Mesenchymal stem cell (in vitro differentiated cells and primary cell): ENCODE measurements at regions not wholly inside any gene's neighbourhood (a gene's known extent, or its start where the extent isn't known, plus 50 kb on each side); places are given as distances from the start of the nearest gene placed in this dataset.
A peak's percentile ranks its signal among the peaks of the same experiment; 100 is the strongest.

Experiments used
- DNase-seq: peaks from one replicate; pipeline ENCODE4 v3.0.0-alpha.2; 2013
- H2AFZ ChIP-seq: one replicate; pipeline ENCODE4 v1.6.1; 2013; ENCODE audit warnings: low read depth, mild to moderate bottlenecking, control low read depth, inconsistent platforms, low read length, moderate library complexity
- H2AK5ac ChIP-seq: 2 replicates; pipeline ENCODE4 v1.6.1; 2013; ENCODE audit warnings: low read length, moderate library complexity, mild to moderate bottlenecking, inconsistent platforms; ENCODE audit not compliant: severe bottlenecking
- H2BK120ac ChIP-seq: one replicate; pipeline ENCODE4 v1.6.1; 2013; ENCODE audit warnings: low read depth, mild to moderate bottlenecking, inconsistent platforms, low read length, moderate library complexity
- H2BK12ac ChIP-seq, 2 experiments: one replicate each; pipeline ENCODE4 v1.6.1; 2013; ENCODE audit warnings: inconsistent platforms in 2 of 2, low read length in 2 of 2, mild to moderate bottlenecking in 2 of 2, moderate library complexity in 2 of 2, control low read depth in 1 of 2
- H2BK15ac ChIP-seq: one replicate; pipeline ENCODE4 v1.6.1; 2013; ENCODE audit warnings: mild to moderate bottlenecking, low read depth, inconsistent platforms; ENCODE audit not compliant: poor library complexity, severe bottlenecking
- H2BK5ac ChIP-seq: 2 replicates; pipeline ENCODE4 v1.6.1; 2013; ENCODE audit warnings: low read depth, mild to moderate bottlenecking, low read length, control low read depth, inconsistent platforms; ENCODE audit not compliant: poor library complexity, severe bottlenecking
- H3K14ac ChIP-seq, 2 experiments: one replicate each; pipeline ENCODE4 v1.6.1; 2013; ENCODE audit warnings: inconsistent platforms in 2 of 2, low read length in 2 of 2, control low read depth in 1 of 2, mild to moderate bottlenecking in 1 of 2, moderate library complexity in 1 of 2
- H3K18ac ChIP-seq, 2 experiments: one replicate each; pipeline ENCODE4 v1.6.1; 2013; ENCODE audit warnings: inconsistent platforms in 2 of 2, low read length in 2 of 2, control low read depth in 1 of 2, low read depth in 1 of 2, mild to moderate bottlenecking in 1 of 2
- H3K23ac ChIP-seq, 2 experiments: one replicate each; pipeline ENCODE4 v1.6.1; 2013; ENCODE audit warnings: inconsistent platforms in 2 of 2, low read length in 2 of 2, mild to moderate bottlenecking in 2 of 2, moderate library complexity in 2 of 2, control low read depth in 1 of 2
- H3K27ac ChIP-seq: 2 replicates; pipeline ENCODE4 v1.5.1; 2013; ENCODE audit warnings: mild to moderate bottlenecking, moderate library complexity, low read length, control low read depth, inconsistent platforms; ENCODE audit not compliant: poor library complexity, severe bottlenecking
- H3K27me3 ChIP-seq, 2 experiments: 2 replicates each; pipeline versions ENCODE4 v1.6.1 to v1.7.0; 2013; ENCODE audit warnings: low read length in 2 of 2, mild to moderate bottlenecking in 2 of 2, moderate library complexity in 2 of 2, control low read depth in 1 of 2, inconsistent platforms in 1 of 2; ENCODE audit not compliant: control insufficient read depth in 1 of 2, insufficient read depth in 1 of 2
- H3K36me3 ChIP-seq, 2 experiments: 2 replicates each; pipeline versions ENCODE4 v1.6.1 to v1.7.0; 2013; ENCODE audit warnings: low read length in 2 of 2, control low read depth in 1 of 2, inconsistent platforms in 1 of 2, low read depth in 1 of 2, mild to moderate bottlenecking in 1 of 2; ENCODE audit not compliant: insufficient read depth in 2 of 2, control insufficient read depth in 1 of 2
- H3K4ac ChIP-seq, 2 experiments: one replicate each; pipeline ENCODE4 v1.6.1; 2013; ENCODE audit warnings: inconsistent platforms in 2 of 2, low read length in 2 of 2, mild to moderate bottlenecking in 2 of 2, moderate library complexity in 2 of 2, control low read depth in 1 of 2, low read depth in 1 of 2
- H3K4me1 ChIP-seq: 2 replicates; pipeline ENCODE4 v1.6.1; 2013; ENCODE audit warnings: low read depth, low read length, control low read depth; ENCODE audit not compliant: control insufficient read depth, insufficient read depth
- H3K4me2 ChIP-seq: 2 replicates; pipeline ENCODE4 v1.6.1; 2013; ENCODE audit warnings: low read length, mild to moderate bottlenecking, inconsistent platforms; ENCODE audit not compliant: poor library complexity, severe bottlenecking
- H3K4me3 ChIP-seq, 2 experiments: 2 replicates each; pipeline versions ENCODE4 v1.5.1 to v1.7.0; 2013; ENCODE audit warnings: low read length in 2 of 2, mild to moderate bottlenecking in 2 of 2, control low read depth in 1 of 2, low read depth in 1 of 2; ENCODE audit not compliant: insufficient read depth in 1 of 2
- H3K79me1 ChIP-seq: replicated peaks from 2 replicates; pipeline ENCODE4 v1.6.1; 2013; ENCODE audit warnings: mild to moderate bottlenecking, control low read depth, low read length, inconsistent platforms; ENCODE audit not compliant: poor library complexity, severe bottlenecking
- H3K9ac ChIP-seq: 2 replicates; pipeline ENCODE4 v1.7.0; 2013; ENCODE audit warnings: mild to moderate bottlenecking, low read length, moderate library complexity
- H3K9me3 ChIP-seq: 2 replicates; pipeline ENCODE4 v1.7.0; 2013; ENCODE audit warnings: mild to moderate bottlenecking, low read length; ENCODE audit not compliant: control insufficient read depth
- H4K8ac ChIP-seq: one replicate; pipeline ENCODE4 v1.6.1; 2013; ENCODE audit warnings: inconsistent platforms, mild to moderate bottlenecking, low read length, moderate library complexity
- H4K91ac ChIP-seq: one replicate; pipeline ENCODE4 v1.6.1; 2013; ENCODE audit warnings: mild to moderate bottlenecking, low read length, inconsistent platforms
- WGBS: methylation state at CpG from one replicate; pipeline ENCODE4 v1.1.7; 2013; ENCODE audit warnings: mixed read lengths; 5-methylcytosine and 5-hydroxymethylcytosine counted together

- H3K4ac ChIP-seq, result no peak overlapping the region
- no peaks in the 10 kb centered on the region for H3K79me1 ChIP-seq
- H3K27ac ChIP-seq, result no peak overlapping the region
- H3K4me3 ChIP-seq, result peak overlapping the region in 1 of 2 experiments; percentile 77
- no peak overlapping the region for H2BK15ac ChIP-seq
- WGBS, result 50% methylated on average over 3 of the region's 3 CpGs
- H3K9ac ChIP-seq, result peak overlapping the region; percentile 83
- no peaks in the 10 kb centered on the region for H3K27me3 ChIP-seq
- no peak overlapping the region for H3K14ac ChIP-seq
- no peak for DNase-seq
- no peak overlapping the region for H2AK5ac ChIP-seq
- no peak overlapping the region for H2AFZ ChIP-seq
- H3K4me1 ChIP-seq, result no peaks in the 10 kb centered on the region
- H3K23ac ChIP-seq, result no peak overlapping the region
- H4K8ac ChIP-seq, result no peak overlapping the region
- H3K36me3 ChIP-seq, result no peaks in the 10 kb centered on the region
- no peak overlapping the region for H3K4me2 ChIP-seq
- H2BK120ac ChIP-seq, result no peak overlapping the region
- H2BK12ac ChIP-seq, result no peak overlapping the region
- H4K91ac ChIP-seq, result no peak overlapping the region
- no peak overlapping the region for H3K18ac ChIP-seq
- no peak overlapping the region for H2BK5ac ChIP-seq
- peaks cover 6% of the 10 kb centered on the region for H3K9me3 ChIP-seq
Observed at GRCh38 chr22:33221568-33221967, 163.4 kb upstream of the SYN3 start.

GRCh38 chr22:33220476-33221080 is 162.4 kb upstream of the SYN3 start:
- Histone ChIP-seq H3K79me1 (no peaks in the 10 kb centered on the region), H2BK5ac (no peak overlapping the region), H3K4me2 (no peak overlapping the region), H4K8ac (no peak overlapping the region), H3K4ac (no peak overlapping the region), H3K18ac (no peak overlapping the region), H3K9me3 (no peaks in the 10 kb centered on the region), H3K14ac (no peak overlapping the region), H3K36me3 (no peaks in the 10 kb centered on the region), H2BK15ac (no peak overlapping the region), H2AFZ (no peak overlapping the region), H3K27ac (no peak overlapping the region), H3K9ac (peak overlapping the region; percentile 83), H3K4me3 (peak overlapping the region in 1 of 2 experiments; percentile 77), H4K91ac (peak overlapping the region; percentile 27), H2AK5ac (no peak overlapping the region), H2BK120ac (no peak overlapping the region), H3K23ac (no peak overlapping the region), H3K4me1 (no peaks in the 10 kb centered on the region), H3K27me3 (no peaks in the 10 kb centered on the region), H2BK12ac (no peak overlapping the region)
- DNase-seq, result no peak
- WGBS, result 62% methylated on average over 4 of the region's 5 CpGs

GRCh38 chr22:33219648-33220384 is 161.6 kb upstream of the SYN3 start:
- DNase-seq, result no peak
- no peak overlapping the region for H4K91ac ChIP-seq
- H3K14ac ChIP-seq, result no peak overlapping the region
- no peak overlapping the region for H2AFZ ChIP-seq
- no peak overlapping the region for H3K4me2 ChIP-seq
- H3K4me3 ChIP-seq, result peak overlapping the region in 1 of 2 experiments; percentile 77
- no peaks in the 10 kb centered on the region for H3K27me3 ChIP-seq
- H2BK12ac ChIP-seq, result no peak overlapping the region
- no peaks in the 10 kb centered on the region for H3K36me3 ChIP-seq
- no peak overlapping the region for H2BK120ac ChIP-seq
- H2BK15ac ChIP-seq, result no peak overlapping the region
- H3K27ac ChIP-seq, result no peak overlapping the region
- 56% methylated on average over 8 of the region's 8 CpGs for WGBS
- H3K18ac ChIP-seq, result no peak overlapping the region
- H2AK5ac ChIP-seq, result no peak overlapping the region
- no peak overlapping the region for H3K4ac ChIP-seq
- no peaks in the 10 kb centered on the region for H3K79me1 ChIP-seq
- H3K23ac ChIP-seq, result no peak overlapping the region
- no peaks in the 10 kb centered on the region for H3K4me1 ChIP-seq
- no peak overlapping the region for H4K8ac ChIP-seq
- peak overlapping the region; percentile 83 for H3K9ac ChIP-seq
- H2BK5ac ChIP-seq, result no peak overlapping the region
- no peaks in the 10 kb centered on the region for H3K9me3 ChIP-seq

GRCh38 chr22:33213383-33214075 is 155.3 kb upstream of the SYN3 start:
- Histone ChIP-seq H3K27ac (no peak overlapping the region), H3K14ac (no peak overlapping the region), H2AK5ac (no peak overlapping the region), H3K23ac (no peak overlapping the region), H4K91ac (no peak overlapping the region), H2AFZ (no peak overlapping the region), H3K36me3 (no peaks in the 10 kb centered on the region), H3K4me3 (no peak overlapping the region), H3K4ac (no peak overlapping the region), H2BK120ac (no peak overlapping the region), H3K4me2 (no peak overlapping the region), H3K4me1 (no peaks in the 10 kb centered on the region), H3K18ac (no peak overlapping the region), H2BK15ac (no peak overlapping the region), H3K27me3 (no peaks in the 10 kb centered on the region), H3K9me3 (no peaks in the 10 kb centered on the region), H2BK5ac (no peak overlapping the region), H3K9ac (no peak overlapping the region), H4K8ac (no peak overlapping the region), H3K79me1 (no peaks in the 10 kb centered on the region), H2BK12ac (no peak overlapping the region)
- 83% methylated on average over 12 of the region's 15 CpGs for WGBS
- no peak for DNase-seq
